K562 (cell line): ENCODE measurements at regions not wholly inside any gene's neighbourhood (a gene's known extent, or its start where the extent isn't known, plus 50 kb on each side); places are given as distances from the start of the nearest gene placed in this dataset.

Experiments used
- ATAC-seq: fragments of 200-7000 bp; cut with Tn5 transposase; 3 replicates; pipeline ENCODE4 v1.9.1; 2020; ENCODE audit warnings: moderate library complexity
- BruUV-seq: library from RNA; stranded (reverse); fragments of 400-500 nt; replicated peaks from 2 replicates; lab custom pipeline; 2021; lab: Mats Ljungman, UMichigan
- CTCF ChIA-PET: fragments of 300-600 bp; formaldehyde crosslinking; extraction: SDS; loops from one replicate; lab custom pipeline; 2021; ENCODE audit warnings: low intra/inter-chr PET ratio; lab: Yijun Ruan, JAX
- POLR2A ChIA-PET: fragments of 300-600, 350-650 bp; sonication (Branson Sonifier 250); formaldehyde crosslinking; extraction: SDS; loops from one replicate; lab custom pipeline; 2021; ENCODE audit warnings: antibody characterized with exemption, inconsistent platforms; lab: Yijun Ruan, JAX
- DNase-seq, 4 experiments: peaks; one replicate each; pipeline versions ENCODE4 v3.0.0 to v3.0.0-alpha.2; 2011 to 2018; ENCODE audit warnings: low spot score in 3 of 4, mixed read lengths in 3 of 4; ENCODE audit errors: extremely low read depth in 1 of 4
- FAIRE-seq: peaks from 2 replicates; lab custom pipeline; 2011; peaks lifted over from hg19 to GRCh38; lab: Jason Lieb, UNC
- H2AFZ ChIP-seq: 2 replicates; pipeline ENCODE4 v1.6.0; 2011; ENCODE audit warnings: low read depth, low read length, control low read depth, inconsistent platforms
- H3K27ac ChIP-seq: fragments of 200-600 bp; 3 replicates; pipeline ENCODE4 v1.8.0; 2011; ENCODE audit warnings: low read depth, mild to moderate bottlenecking, control low read depth, inconsistent platforms, low read length, moderate library complexity, mixed read lengths; ENCODE audit errors: extremely low read depth
- H3K27me3 ChIP-seq, 2 experiments: fragments of 300-600 bp in 1 of 2; 2 replicates in 1 of 2; 3 replicates in 1 of 2; pipeline versions ENCODE4 v1.6.0 to v1.8.0; 2011; ENCODE audit warnings: inconsistent platforms in 2 of 2, low read length in 2 of 2, mild to moderate bottlenecking in 1 of 2, mixed read lengths in 1 of 2, moderate library complexity in 1 of 2; ENCODE audit not compliant: control insufficient read depth in 2 of 2, insufficient read depth in 2 of 2
- H3K36me3 ChIP-seq: fragments of 300-600 bp; 3 replicates; pipeline ENCODE4 v1.8.0; 2011; ENCODE audit warnings: mild to moderate bottlenecking, low read length, inconsistent platforms; ENCODE audit not compliant: control insufficient read depth, insufficient read depth
- H3K4me1 ChIP-seq, 2 experiments: fragments of 200-600 bp in 1 of 2; replicated peaks in 1 of 2; 2 replicates in 1 of 2; 3 replicates in 1 of 2; pipeline versions ENCODE4 v1.5.1 to v1.8.0; 2011; ENCODE audit warnings: inconsistent platforms in 2 of 2, low read length in 2 of 2, mild to moderate bottlenecking in 1 of 2, mixed read lengths in 1 of 2, moderate library complexity in 1 of 2; ENCODE audit not compliant: control insufficient read depth in 2 of 2, insufficient read depth in 2 of 2
- H3K4me2 ChIP-seq: 2 replicates; pipeline ENCODE4 v1.6.1; 2011; ENCODE audit warnings: low read length, control low read depth, inconsistent platforms, mixed read lengths; ENCODE audit not compliant: insufficient read depth
- H3K4me3 ChIP-seq: fragments of 200-600 bp; sonication (generic), shearing (Covaris generic); 2 replicates; pipeline ENCODE4 v1.5.1; 2016; ENCODE audit warnings: control low read depth, inconsistent platforms
- H3K79me2 ChIP-seq: fragments of 200-600 bp; 3 replicates; pipeline ENCODE4 v1.8.0; 2011; ENCODE audit warnings: low read length, inconsistent platforms; ENCODE audit not compliant: control insufficient read depth, insufficient read depth
- H3K9ac ChIP-seq, 2 experiments: 2 replicates each; pipeline versions ENCODE4 v1.6.0 to v1.6.1; 2011; ENCODE audit warnings: low read depth in 2 of 2, low read length in 2 of 2, control low read depth in 1 of 2, inconsistent platforms in 1 of 2, mild to moderate bottlenecking in 1 of 2, mixed read lengths in 1 of 2; ENCODE audit not compliant: insufficient read depth in 1 of 2
- H3K9me1 ChIP-seq: one replicate; pipeline ENCODE4 v1.6.0; 2011; ENCODE audit warnings: inconsistent platforms, mild to moderate bottlenecking, low read length, moderate library complexity; ENCODE audit not compliant: control insufficient read depth, insufficient read depth
- H3K9me3 ChIP-seq: replicated peaks from 2 replicates; pipeline ENCODE4 v1.5.1; 2011; ENCODE audit warnings: low read depth, low read length, inconsistent platforms; ENCODE audit not compliant: control insufficient read depth, insufficient read depth
- H4K20me1 ChIP-seq: replicated peaks from 2 replicates; pipeline ENCODE4 v1.6.1; 2011; ENCODE audit warnings: low read length, inconsistent platforms, mixed read lengths; ENCODE audit not compliant: control insufficient read depth, insufficient read depth
- ARHGAP35 ChIP-seq: fragments of 450-650 bp; IDR thresholded peaks from 2 replicates; pipeline ENCODE4 v1.6.1; 2018; ENCODE audit not compliant: partially characterized antibody
- CEBPG ChIP-seq, 3 experiments: fragments of 200-800 bp in 1 of 3; sonication (Bioruptor generic) in 1 of 3; sonication (generic) in 1 of 3; formaldehyde crosslinking in 1 of 3; IDR thresholded peaks in 2 of 3; conservative IDR thresholded peaks in 1 of 3; 2 replicates each; pipeline versions ENCODE4 v1.6.1 to v1.8.0; 2016 to 2022; ENCODE audit warnings: missing compliant biosample characterization in 2 of 3, missing genetic modification characterization in 2 of 3, mild to moderate bottlenecking in 1 of 3, missing genetic modification reagents in 1 of 3
- KLF6 ChIP-seq: fragments of 250-450 bp; sonication (Bioruptor Pico); IDR thresholded peaks from 2 replicates; pipeline ENCODE4 v1.4.0; 2020; ENCODE audit warnings: mild to moderate bottlenecking, moderate library complexity, borderline replicate concordance
- NCOA6 ChIP-seq: fragments of 450-650 bp; IDR thresholded peaks from 2 replicates; pipeline ENCODE4 v1.6.1; 2017; ENCODE audit warnings: mild to moderate bottlenecking
- RAD21 ChIP-seq, 2 experiments: fragments of 250-450 bp in 1 of 2; fragments of 450-650 bp in 1 of 2; sonication (Bioruptor Pico) in 1 of 2; formaldehyde crosslinking in 1 of 2; IDR thresholded peaks in 1 of 2; conservative IDR thresholded peaks in 1 of 2; 2 replicates each; pipeline versions ENCODE4 v1.4.0 to v1.8.0; 2020 to 2022; ENCODE audit warnings: mild to moderate bottlenecking in 2 of 2, moderate library complexity in 1 of 2
- RBM15 ChIP-seq: fragments of 200-400 bp; formaldehyde crosslinking; IDR thresholded peaks from 2 replicates; pipeline ENCODE4 v1.6.1; 2018; ENCODE audit warnings: mild to moderate bottlenecking, low read length, moderate library complexity; ENCODE audit not compliant: insufficient read depth
- WGBS: fragments of 100-300 bp; shearing (Covaris generic); methylation state at CpG from one replicate; pipeline ENCODE4 v1.1.6; 2016; ENCODE audit warnings: low coverage, mixed read lengths; ENCODE audit not compliant: insufficient coverage; ENCODE audit errors: missing lambda C conversion rate; 5-methylcytosine and 5-hydroxymethylcytosine counted together
- in situ Hi-C: fragments of 300-500 bp; cut with MboI; formaldehyde crosslinking; loops from 4 replicates; pipeline ENCODE4 v1.15.0; 2018; ENCODE audit warnings: inconsistent platforms, mixed read lengths
- intact Hi-C: fragments of 100-400 bp; cut with micrococcal nuclease; formaldehyde crosslinking; loops from 2 replicates; pipeline ENCODE4 v1.14.2; 2022
- TF ChIP-seq, protein P1 (sequence below), 3 experiments: IDR thresholded peaks in 2 of 3; conservative IDR thresholded peaks in 1 of 3; 2 replicates each; pipeline ENCODE4 v1.5.1; 2011 to 2012; ENCODE audit warnings: low read length in 3 of 3, mild to moderate bottlenecking in 3 of 3, control low read depth in 2 of 3, improper control_type of control experiment in 1 of 3, inconsistent platforms in 1 of 3, low read depth in 1 of 3, mixed read lengths in 1 of 3, moderate library complexity in 1 of 3; ENCODE audit not compliant: insufficient read depth in 2 of 3
- TF ChIP-seq, protein P2 (sequence below): IDR thresholded peaks from 2 replicates; pipeline ENCODE4 v1.6.1; 2012; ENCODE audit warnings: low read depth, low read length, improper control_type of control experiment, borderline replicate concordance

DNA sequence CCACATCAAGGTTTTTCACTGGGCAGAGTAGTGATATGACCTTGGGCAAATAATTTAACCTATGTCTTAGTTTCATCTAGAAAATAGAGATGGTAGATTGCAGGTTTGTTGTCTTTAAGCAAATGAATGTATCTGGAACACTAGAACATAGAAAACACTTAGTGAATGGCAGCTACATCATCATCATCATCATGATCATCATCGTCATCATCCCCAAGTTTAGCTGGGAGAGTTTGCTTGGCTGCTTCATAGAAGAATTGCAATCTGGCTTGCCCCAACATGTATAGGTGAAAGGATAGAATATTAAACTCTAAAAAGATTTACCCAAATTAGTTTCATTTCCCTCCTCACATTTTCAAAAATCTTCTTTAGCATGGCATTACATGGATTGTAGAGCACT, 91.3 kb upstream of the TMEM260 start (continued):
- TF ChIP-seq CEBPG (CRISPR knock-in tag; IDR thresholded peaks at IDR 0.05) (no peak), CEBPG (tag; conservative IDR thresholded peaks at IDR 0.05 in 1 of 2, IDR thresholded peaks at IDR 0.05 in 1 of 2) (no peak), ARHGAP35 (no peak), NCOA6 (no peak), KLF6 (CRISPR knock-in tag) (no peak)

DNA sequence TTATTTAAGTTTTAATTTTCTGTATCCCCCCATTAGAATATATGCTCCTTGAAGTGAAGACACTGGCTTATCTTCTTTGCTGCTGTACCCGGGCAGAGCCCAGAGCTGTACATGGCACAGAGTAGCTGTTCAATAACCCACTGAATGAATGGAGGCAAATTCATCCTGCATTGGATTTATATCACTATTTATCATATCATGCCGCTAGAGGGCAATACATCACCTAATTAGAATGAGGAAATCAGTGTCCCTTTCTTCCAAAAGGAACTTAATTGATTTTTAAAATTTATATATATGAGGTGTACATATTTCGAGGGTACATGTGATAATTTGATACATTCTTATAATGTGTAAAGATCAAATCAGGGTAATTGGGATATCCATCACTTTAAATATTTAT, 89.2 kb upstream of the TMEM260 start:
- in situ Hi-C loops, result loop anchor here (5.0 to 25.0 kb wide), 4 partner anchors 697 to 1572 kb away; no protein-coding TSS in a partner anchor
- no peaks in the 10 kb centered on the region for H3K9me3 ChIP-seq
- POLR2A ChIA-PET, result interaction anchor here (0.6 kb wide), 1 partner anchor 67 kb away, joined by 3 read pairs; no protein-coding TSS in a partner anchor

More for the DNA sequence above, 89.2 kb upstream of the TMEM260 start:
- CTCF ChIA-PET, result interaction anchor here (0.8 to 2.1 kb wide), 6 partner anchors 66 to 827 kb away, joined by 3 to 8 read pairs (median 6); no protein-coding TSS in a partner anchor
- 0% methylated on average over 3 of the region's 3 CpGs for WGBS
- Histone ChIP-seq H4K20me1 (0 out of 2 replicates have a peak, but pooled peaks cover 4% of the 10 kb centered on the region), H2AFZ (no peak overlapping the region), H3K79me2 (no peaks in the 10 kb centered on the region), H3K4me1 (no peaks in the 10 kb centered on the region), H3K36me3 (no peaks in the 10 kb centered on the region), H3K4me3 (no peak overlapping the region), H3K27me3 (no peaks in the 10 kb centered on the region; a peak in 1 of 5 replicates), H3K27ac (no peak overlapping the region), H3K9ac (no peak overlapping the region), H3K9me1 (no peaks in the 10 kb centered on the region), H3K4me2 (no peak overlapping the region)
- TF ChIP-seq RAD21 (CRISPR knock-in tag; conservative IDR thresholded peaks at IDR 0.05 in 1 of 2, IDR thresholded peaks at IDR 0.05 in 1 of 2) (peak in 1 of 2 experiments; percentile 53; a peak in 3 of 4 replicates), RBM15 (no peak)
- TF ChIP-seq, protein P1, sequence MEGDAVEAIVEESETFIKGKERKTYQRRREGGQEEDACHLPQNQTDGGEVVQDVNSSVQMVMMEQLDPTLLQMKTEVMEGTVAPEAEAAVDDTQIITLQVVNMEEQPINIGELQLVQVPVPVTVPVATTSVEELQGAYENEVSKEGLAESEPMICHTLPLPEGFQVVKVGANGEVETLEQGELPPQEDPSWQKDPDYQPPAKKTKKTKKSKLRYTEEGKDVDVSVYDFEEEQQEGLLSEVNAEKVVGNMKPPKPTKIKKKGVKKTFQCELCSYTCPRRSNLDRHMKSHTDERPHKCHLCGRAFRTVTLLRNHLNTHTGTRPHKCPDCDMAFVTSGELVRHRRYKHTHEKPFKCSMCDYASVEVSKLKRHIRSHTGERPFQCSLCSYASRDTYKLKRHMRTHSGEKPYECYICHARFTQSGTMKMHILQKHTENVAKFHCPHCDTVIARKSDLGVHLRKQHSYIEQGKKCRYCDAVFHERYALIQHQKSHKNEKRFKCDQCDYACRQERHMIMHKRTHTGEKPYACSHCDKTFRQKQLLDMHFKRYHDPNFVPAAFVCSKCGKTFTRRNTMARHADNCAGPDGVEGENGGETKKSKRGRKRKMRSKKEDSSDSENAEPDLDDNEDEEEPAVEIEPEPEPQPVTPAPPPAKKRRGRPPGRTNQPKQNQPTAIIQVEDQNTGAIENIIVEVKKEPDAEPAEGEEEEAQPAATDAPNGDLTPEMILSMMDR (IDR thresholded peaks at IDR 0.05 in 2 of 3, conservative IDR thresholded peaks at IDR 0.05 in 1 of 3; ENCODE audit: insufficient read depth in 2 of 3, low read depth in 1 of 3, low read length in 3 of 3), result peak; percentile 23 to 57 (median 30); a peak in 3 of 6 replicates
- TF ChIP-seq, protein P2, sequence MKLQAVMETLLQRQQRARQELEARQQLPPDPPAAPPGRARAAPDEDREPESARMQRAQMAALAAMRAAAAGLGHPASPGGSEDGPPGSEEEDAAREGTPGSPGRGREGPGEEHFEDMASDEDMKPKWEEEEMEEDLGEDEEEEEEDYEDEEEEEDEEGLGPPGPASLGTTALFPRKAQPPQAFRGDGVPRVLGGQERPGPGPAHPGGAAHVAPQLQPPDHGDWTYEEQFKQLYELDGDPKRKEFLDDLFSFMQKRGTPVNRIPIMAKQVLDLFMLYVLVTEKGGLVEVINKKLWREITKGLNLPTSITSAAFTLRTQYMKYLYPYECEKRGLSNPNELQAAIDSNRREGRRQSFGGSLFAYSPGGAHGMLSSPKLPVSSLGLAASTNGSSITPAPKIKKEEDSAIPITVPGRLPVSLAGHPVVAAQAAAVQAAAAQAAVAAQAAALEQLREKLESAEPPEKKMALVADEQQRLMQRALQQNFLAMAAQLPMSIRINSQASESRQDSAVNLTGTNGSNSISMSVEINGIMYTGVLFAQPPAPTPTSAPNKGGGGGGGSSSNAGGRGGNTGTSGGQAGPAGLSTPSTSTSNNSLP, result peak; percentile 87; the same call in 1 of the 2 replicates
- intact Hi-C loops, result loop anchor here (5.0 kb wide), 3 partner anchors 577 to 827 kb away; no protein-coding TSS in a partner anchor
- DNase-seq (peak in 1 of 4 experiments; percentile 31), FAIRE-seq (no peak), ATAC-seq (peak; percentile 34; the same call in 1 of the 3 replicates)
- no TSS peak for BruUV-seq
